GM19438 (cell line): ENCODE measurements at regions not wholly inside any gene's neighbourhood (a gene's known extent, or its start where the extent isn't known, plus 50 kb on each side); places are given as distances from the start of the nearest gene placed in this dataset.

ENCODE experiments used
- ATAC-seq: cut with Tn5 transposase; IDR thresholded peaks from one replicate; pipeline ENCODE4 v1.9.1; 2021; ENCODE audit warnings: low read depth; ENCODE audit not compliant: unreplicated experiment

GRCh38 chr3:156620901-156621300, 53.5 kb upstream of the TIPARP start:
- ATAC-seq: no peak

DNA sequence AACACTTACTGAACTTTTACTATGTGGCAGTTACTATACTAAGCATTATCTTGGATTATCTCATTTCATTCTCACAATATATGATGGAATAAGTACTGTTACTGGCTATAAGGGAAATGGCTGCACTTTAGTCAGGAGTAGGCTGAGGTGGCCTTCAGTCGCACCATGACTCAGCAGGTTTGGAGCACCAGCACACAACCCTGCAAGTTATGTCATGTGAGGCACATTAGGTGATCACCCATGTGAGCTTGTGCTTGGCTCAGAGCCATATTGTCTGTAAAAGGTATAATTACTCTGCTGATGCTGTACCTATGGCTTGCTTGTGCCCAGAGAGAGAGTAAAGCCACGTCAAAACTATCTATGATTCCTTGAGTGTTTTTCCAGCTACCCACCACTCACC, 54.1 kb upstream of the TIPARP start:
- ATAC-seq: no peak

GRCh38 chr3:156619376-156619775, 55.0 kb upstream of the TIPARP start:
- no peak for ATAC-seq

- no peak for ATAC-seq
Observed at GRCh38 chr3:156617781-156618180, 56.6 kb upstream of the TIPARP start.

DNA sequence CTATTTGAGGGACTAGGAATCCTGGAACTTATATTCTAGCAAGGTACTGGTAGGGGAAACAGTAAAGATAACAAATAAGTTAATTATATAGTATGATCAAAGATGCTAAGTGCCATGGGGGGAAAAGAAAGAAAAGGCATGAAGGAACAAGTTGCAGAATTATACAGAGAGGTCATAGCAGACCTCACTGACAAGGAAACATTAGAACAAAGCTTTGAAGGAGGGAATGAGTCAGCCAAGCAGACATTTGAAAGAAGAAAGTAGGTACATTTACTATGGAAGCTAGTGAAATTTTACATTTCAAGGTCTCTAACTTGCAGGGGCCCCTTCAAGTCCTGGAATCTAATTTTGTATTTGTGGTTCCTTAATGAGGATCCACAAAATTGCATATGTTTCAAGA, 57.2 kb upstream of the TIPARP start:
- ATAC-seq: no peak

GRCh38 chr3:156615592-156616173, 58.7 kb upstream of the TIPARP start:
- ATAC-seq: no peak

- ATAC-seq: no peak
Observed at GRCh38 chr3:156614642-156615511, 59.5 kb upstream of the TIPARP start.

DNA sequence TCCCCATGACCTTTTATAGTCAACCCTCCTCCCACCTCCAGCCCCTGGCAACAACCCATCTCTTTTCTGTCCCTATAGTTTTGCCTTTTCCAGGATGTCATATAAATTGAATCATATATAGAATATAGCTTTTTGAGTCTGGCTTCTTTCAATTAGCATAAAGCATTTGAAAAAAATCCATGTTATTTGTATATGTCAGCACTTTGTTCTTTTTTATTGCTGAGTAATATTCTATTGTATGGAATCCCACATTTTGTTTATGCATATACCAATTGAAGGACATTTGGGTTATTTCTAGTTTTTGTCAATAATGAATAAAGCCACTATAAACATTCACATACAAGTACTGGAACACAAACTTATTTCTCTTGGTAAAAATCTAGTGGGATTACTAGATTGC, 58.0 kb upstream of the SSR3 start:
- no peak for ATAC-seq

DNA sequence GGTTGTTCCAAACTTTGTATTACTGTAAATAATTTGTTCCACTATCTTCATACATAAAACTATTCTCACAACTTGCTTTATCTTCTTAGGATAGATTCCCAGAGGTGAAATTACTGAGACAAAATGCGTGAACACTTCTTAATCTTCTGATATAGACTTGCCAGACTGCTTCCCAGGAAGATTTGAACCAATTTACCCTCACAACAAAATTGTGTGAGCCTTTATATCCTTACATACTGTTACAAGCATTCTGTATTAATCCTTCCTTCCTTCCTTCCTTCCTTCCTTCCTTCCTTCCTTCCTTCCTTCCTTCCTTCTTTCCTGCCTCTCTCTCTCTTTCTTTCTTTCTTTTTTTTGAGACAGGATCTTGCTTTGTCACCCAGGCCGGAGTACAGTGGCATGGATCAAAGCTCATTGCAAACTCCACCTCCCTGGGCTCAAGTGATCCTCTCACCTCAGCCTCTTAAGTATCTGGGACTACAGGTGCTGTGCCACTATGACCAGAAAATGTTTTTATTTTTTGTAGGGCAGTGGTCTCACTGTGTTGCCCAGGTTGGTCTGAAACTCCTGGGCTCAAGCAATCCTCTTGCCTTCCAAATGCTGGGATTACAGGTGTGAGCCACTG, 57.1 kb upstream of the SSR3 start:
- no peak for ATAC-seq

DNA sequence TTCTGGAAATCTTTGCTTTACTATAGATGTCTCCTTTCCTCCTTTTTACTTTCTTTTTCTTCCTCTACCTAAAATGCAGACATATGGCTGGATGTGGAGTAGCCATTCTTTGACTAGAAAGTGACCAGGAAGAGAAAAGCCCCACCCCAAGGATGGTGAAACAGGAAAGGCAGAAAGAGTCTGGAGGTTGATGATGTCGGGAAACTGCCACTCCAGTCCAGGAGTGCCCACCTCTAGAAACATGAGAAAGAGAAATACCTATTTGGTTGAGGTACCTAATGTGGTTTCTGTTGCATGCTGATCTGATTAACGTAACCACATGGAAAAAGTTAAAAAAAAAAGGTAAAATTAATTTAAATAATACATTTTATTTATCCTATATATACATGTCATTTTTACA, 55.2 kb upstream of the SSR3 start:
- ATAC-seq: no peak

GRCh38 chr3:156609546-156609945, 54.6 kb upstream of the SSR3 start:
- no peak for ATAC-seq

GRCh38 chr3:156608601-156609514, 53.9 kb upstream of the SSR3 start:
- ATAC-seq: no peak

DNA sequence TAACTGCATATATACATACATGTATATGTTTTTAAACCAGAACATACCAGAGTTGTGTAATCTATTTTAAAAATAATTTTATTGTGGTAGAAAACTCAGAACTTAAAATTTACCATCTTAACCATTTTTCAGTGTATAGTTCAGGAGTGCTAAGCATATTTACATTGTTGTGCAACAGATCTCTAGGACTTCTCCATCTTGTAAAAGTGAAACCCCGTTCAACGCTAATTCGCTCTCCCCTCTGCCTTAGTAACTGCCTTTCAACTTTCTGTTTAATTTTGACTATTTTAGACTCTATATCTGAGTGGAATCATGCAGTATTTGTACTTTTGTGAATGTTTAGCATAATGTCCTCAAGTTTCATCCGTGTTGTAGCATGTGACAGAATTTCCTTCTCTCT, 51.8 kb upstream of the SSR3 start:
- ATAC-seq: peak; percentile 61

DNA sequence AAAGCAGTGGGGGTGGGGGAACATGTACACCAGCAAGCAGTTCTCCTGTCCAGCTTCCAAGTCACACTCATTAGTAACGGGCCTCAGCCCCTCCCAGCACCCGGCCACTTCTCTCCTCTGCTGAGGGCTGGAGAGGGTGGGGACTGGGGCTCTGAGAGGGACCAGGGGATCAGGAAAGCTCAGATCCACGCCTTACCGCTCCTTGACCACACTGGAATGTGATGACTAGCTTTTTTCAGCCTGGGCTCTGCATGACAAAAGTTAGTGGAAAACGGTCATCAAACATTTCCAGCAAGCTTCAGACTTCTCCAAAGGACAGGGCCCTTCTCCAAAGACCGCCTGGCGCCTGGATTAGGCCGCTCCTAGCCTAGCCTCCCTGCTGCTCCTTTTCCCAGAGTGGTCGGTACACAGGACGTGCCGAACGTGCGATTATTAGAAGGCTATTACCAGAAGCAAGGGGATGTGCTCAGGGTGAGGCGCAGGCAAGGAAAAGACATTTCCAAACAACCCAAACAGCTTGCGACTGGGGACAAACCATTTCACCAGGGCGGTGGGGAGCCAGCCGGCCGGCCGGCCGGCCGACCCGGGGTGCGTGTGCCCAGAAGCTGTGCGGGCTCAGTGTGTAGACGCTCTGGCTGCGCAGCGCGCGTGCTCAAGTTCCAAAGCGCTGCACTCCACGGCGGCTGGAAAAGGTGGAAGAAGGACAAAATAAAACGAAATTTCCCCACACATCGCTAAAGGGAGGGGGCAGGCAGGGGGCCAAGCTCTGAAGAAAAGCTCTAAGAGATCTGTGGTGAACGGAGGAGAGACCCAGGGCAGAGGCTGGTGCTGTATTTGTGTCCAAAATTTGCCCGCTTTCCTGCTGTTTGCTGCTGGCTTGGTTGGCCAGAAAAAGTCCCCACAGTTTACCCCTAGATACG, 51.0 kb upstream of the SSR3 start:
- peak; percentile 45 for ATAC-seq

- ATAC-seq: no peak
Observed at GRCh38 chr3:156604642-156605144, 49.8 kb upstream of the SSR3 start.
